G401.6 (cell line): ENCODE measurements at regions not wholly inside any gene's neighbourhood (a gene's known extent, or its start where the extent isn't known, plus 50 kb on each side); places are given as distances from the start of the nearest gene placed in this dataset.
"Not testable (repeated sequence)": the region's sequence is repeated elsewhere in the genome, so short reads cannot be mapped to it uniquely, and the experiment has no call there.

Source experiments
- FAIRE-seq: peaks from 2 replicates; lab custom pipeline; 2012; peaks lifted over from hg19 to GRCh38; lab: Jason Lieb, UNC

DNA sequence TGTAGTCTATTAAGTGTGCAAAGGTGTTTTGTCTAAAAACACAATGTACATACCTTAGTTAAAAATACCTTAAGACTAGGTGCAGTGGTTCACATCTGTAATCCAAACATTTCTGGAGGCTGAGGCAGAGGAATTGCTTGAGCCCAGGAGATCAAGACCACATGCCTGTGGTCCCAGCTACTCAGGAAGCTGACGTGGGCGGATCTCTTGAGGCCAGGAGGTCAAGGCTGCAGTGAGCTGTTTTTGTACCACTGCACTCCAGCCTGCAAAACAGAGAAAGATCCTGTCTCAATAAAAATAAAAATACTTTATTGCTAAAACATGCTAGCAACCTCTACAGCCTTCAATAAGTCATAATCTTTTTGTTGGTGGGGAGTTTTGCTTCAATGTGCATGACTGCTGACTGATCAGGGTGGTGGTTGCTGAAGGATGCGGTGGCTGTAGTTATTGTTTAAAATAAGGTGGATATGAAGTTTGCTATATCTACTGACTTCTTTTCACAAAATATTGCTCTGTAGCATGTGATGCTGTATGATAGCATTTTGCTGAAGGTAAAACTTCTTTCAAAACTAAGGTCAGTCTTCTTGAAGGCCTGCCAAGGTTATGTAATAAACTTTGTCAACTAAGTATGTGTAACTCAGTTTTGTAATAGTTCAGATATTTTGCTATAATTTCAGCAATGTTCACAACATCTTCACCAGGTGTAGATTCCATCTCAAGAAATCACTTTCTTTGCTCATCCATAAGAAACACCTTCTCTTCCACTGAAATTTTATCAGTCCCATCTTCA is 1238.0 kb upstream of the NRXN1 start:
- no peak for FAIRE-seq

DNA sequence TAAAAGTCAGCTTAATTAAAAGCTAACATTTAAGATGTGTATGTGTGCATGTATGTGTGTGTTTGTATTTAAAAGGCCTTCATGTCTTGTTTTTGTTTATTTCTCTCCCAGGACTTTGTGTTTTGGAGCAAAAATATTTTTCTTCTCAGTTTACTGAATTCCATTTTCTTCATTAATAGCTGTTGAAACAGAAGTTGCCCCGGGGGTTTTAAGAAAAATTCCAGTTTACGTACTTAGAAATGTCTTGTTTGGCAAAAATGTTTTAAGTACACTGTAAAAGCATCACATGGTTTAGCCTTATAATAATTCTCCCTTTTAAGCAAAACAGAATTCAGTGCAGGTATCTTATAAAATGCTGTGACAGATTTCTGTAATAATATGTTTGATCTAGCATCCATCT is 1233.0 kb upstream of the NRXN1 start:
- FAIRE-seq: no peak

DNA sequence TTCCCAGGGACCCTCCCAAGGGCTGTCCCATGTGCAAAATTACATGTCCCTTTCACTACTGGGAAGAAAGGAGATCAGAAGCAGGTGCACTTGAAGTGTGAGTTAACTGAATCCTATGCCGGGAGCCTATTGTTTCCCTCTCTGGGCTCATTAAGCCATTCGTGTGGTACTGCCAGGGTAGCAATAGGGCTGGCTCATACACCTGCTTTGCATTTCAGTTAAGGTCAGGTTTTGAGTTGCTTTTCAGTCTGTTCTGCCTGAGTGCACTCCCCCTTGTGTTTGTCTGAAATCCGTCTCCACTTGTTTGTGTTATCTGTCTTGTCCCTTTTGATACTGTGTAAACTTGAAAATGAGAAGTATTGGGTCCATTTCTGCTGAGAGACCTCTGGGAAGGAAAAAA is 1232.6 kb upstream of the NRXN1 start:
- no peak for FAIRE-seq

DNA sequence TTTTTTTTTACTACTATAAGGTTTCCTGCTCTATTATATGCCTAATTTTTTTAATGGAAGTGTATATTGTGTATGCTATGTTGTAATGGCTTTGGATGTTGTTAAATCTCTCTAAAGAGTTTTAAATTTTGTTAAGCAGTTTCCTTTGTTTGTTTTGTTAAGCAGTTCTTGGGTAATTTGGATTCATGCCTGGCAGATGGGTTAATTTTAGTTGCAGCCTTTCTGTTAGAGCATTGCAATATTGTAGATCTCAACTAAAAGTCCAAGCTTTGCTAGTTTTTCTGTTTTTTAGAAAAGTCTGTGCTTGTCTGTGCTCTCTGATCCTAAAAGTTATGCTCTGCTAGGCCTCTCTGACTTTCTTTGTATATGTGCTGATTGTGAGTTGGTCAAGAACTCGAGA is 1229.0 kb upstream of the NRXN1 start:
- FAIRE-seq: no peak

DNA sequence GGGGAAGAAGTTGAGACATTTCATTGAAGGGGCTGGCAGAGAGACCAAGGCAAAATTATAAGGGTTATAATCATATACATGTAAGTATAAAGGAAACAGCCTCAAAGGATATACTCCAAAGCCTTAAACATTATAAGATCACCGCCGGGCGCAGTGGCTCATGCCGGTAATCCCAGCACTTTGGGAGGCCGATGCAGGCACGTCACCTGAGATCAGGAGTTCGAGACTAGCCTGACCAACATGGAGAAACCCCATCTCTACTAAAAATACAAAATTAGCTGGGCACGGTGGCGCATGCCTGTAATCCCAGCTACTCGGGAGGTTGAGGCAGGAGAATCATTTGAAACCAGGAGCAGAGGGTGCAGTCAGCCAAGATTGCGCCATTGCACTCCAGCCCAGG is 1227.0 kb upstream of the NRXN1 start:
- not testable (repeated sequence) for FAIRE-seq

DNA sequence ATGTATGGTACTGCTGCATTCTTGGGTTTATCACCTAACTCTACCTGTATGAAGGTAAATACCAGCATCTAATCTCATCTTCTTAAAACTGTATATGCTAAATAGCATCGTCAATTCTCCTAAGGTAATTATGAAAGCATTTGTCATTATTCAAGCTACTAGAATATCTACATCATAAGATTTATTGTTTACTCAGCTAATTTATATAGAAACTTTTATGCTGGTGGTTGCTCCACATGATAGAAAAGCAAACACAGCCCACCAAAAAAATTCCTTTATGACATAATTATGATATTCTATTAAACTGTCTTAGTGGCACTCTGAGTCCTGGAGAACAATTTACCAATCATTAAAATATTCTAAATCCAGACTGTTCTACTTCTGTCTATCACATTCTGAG is 1226.1 kb upstream of the NRXN1 start:
- no peak for FAIRE-seq

DNA sequence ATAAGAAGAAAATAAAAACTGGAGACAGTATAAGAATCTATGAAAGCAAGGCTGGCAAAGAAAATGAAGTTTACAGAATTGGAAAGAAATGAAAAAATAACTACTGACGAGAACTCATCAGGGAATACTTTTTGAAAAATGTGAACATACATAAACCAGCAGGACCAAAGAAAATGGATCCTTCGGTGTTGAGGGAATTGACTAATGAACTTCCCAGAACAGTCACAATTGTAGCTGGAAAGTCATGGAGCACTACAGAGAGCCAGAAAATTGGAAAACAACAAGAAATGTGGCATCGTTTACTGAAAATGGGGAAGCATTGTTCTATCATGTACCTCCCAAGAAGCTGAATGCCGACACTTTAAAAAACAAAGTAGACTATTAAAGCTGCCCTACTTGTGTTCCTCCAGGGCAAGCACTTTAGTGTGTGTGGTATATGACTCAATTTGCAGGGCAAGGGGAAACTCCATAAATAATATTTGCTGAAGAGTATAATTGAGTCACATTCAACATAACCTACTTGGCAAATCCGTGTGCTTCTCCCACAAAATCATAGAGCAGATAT is 1221.6 kb upstream of the NRXN1 start:
- no peak for FAIRE-seq

DNA sequence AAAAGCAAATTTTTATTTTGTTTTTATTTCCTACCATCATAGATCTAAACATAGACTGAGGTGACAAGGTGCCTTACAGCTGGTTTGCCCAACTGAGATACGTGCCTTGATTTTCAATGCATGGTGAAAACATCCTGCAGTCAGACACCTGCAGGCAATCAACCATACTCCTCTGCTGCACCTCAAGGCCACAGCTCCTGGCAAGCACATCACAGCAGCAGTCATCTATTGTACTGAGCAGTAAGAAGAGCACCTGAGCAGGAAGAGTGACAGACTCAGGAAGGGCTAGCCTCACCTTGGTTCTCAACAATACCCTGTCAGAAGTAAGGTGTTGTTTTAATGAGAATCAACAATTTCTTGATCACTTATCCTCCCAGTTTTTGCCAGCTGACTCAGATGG is 1206.8 kb upstream of the NRXN1 start:
- no peak for FAIRE-seq

DNA sequence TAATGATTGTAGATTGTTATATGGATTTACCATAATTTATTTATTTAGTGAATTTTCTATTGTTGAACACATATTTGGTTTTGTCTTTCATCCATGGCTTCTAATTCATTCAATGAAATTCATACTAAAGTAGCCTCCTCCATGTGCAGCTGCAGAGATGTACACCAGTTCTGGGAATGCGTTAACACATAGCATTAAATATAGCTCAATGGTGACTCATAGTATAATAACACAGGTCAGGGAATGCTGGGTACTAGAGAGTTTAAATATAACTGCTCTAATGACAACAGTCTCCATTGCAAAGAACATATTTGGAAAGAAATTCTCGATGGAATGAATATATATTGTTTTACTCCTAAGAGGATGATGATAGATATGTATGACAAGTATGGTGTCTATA is 1190.2 kb upstream of the NRXN1 start:
- FAIRE-seq: no peak

DNA sequence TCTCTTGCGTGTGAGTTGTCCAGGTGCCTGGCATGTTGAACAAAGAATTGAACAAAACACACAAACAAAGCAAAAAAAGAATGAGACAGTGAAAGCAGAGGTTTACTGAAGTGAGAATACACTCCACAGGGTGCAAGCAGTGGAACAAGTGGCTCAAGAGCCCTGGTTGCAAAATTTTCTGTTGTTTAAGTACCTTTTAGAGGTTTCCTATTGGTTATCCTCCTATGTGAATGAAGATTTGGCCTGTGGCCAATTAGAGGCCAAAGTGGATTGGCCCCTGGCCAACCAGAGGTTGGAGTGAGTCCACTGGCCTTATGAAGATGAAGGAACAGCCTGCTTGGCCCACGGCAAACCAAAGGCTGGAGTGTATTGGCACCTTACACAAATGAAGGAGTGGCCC is 1188.5 kb upstream of the NRXN1 start:
- no peak for FAIRE-seq

DNA sequence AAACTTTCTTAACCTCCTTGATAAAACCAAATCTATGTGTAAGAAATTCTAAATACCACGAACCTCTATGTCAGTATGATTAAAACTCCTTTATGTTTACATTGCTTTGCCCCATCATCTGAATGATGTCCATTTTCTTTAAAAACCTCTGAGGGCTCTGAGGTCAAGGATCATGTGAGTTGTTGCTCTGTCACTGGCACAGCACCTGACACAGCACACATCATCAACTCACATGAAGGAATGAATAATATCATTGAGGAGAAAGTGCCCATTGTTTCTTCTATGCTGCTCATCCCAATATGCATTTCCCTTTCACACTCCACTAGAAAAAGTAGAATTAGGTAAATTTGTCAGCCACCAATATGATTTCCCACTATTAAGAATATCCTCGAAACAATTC is 1178.7 kb upstream of the NRXN1 start:
- no peak for FAIRE-seq

DNA sequence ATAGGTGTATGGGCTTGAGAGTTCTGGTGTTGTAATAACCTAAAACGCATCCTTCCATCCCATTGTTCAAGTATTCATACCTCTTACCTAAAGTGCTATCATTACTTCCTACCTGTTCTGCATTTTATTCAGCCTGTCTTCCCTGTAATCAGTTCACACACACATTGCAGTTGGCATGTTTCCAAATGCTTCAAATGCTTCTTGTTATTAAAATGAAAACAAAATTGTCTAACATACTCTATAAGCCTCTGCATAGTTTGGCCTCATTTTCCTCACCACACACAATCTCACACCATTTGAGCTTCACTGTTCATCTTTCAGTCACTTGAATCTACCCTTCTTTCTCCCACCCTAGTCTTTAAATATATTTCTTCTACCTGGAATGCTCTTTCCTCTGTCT is 1178.2 kb upstream of the NRXN1 start:
- FAIRE-seq: no peak

DNA sequence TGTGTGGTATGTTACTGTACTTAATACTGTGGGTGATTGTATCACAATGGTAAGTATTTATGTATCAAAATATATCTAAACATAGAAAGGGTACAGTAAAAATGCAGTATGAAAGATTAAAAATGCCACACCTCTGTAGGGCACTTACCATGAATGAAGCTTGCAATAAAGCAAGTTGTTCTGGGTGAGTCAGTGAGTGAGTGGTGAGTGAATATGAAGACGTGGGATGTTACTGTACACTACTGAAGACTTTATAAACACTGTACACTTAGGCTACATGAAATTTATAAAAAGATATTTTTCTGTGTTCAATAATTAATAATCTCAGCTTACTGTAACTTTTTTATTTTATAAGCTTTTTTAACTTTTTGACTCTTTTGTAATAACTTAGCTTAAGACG is 1162.4 kb upstream of the NRXN1 start:
- FAIRE-seq: no peak

DNA sequence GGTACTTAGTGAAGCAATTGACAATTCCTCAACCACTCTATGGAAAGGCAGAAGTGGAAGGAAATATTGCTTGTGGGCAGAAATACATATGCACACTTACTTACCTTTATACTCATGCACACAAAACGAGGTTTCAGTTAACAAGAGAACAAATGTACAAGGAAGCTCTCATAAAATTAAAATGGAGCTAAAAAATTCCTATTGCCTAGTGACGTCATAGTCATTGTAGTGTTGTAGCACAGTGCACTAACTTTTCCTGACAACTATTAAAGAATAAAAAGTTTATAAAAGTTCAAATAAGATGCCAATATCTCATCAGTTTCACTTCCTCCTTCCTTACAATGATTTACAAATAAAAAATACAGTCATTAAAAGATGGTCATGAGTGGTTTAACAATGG is 1161.9 kb upstream of the NRXN1 start:
- FAIRE-seq: no peak

DNA sequence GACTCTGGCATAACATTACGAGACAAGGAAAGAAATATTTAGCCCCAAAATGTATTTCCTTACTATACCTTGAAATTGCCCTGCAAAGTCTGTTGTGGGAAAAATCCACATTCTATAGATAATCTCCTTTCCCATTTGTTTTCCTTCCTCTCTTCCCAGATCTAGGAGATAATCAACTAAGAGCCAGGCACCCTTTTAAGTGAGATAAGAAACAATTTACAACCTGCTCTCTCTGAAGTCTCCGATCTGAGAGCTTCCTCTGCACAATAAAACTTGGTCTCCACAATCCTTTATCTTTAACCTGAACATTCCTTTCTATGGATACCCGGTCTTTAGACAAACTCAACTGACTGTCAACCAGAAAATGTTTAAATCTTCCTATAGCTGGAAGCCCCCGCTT is 1160.7 kb upstream of the NRXN1 start:
- no peak for FAIRE-seq

DNA sequence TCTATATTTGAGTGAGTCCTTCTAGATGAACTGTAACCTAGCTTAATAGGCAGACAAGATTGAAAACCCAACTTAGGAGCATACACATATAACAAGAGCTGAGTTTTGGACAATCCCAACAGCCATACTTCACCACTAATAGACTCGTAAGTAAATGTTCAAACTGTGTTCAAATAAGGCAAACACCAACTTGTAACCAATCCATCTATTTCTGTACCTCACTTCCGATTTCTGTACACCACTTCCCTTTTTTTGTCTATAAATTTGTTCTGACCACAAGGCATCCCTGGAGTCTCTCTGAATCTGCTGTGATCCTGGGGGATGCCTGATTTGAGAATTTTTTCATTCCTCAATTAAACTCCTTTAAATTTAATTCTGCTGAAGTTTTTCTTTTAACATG is 1149.1 kb upstream of the NRXN1 start:
- FAIRE-seq: no peak

DNA sequence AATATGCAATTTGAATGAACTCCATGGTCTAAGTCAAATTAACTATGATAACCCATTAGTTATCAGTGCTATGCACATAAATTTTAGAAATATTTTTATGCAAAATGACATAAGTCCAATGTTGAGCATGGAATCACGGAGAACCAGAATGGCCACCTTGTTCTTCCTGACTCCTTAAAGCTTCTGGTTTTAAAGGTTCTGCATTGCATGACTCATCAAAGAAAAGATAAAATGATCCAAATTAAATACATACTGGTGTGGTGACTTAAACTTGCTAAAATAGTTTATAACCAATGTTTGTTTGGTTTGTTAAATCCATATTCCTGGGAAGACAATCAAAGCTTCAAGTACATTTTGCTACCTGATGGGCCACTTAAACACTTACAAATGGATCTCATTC is 1146.9 kb upstream of the NRXN1 start:
- FAIRE-seq: no peak

DNA sequence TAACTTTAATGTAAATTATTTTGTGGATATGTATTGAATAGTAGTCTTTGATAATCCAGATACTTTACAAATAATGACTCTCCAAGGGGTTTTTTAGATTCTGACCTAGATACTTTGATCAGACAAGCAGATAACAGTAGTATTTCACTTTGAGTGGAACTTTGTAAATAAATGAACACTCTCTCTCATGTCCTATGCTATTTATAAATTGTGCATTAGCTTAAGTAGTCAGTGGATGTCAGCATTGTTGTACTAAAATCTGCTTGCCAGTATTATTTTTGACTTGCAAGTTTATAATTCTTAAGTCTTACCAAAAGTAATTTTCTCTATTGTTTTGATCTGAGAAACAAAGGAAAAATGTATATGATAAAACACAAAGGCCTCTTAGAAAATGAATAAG is 1113.1 kb upstream of the NRXN1 start:
- no peak for FAIRE-seq

DNA sequence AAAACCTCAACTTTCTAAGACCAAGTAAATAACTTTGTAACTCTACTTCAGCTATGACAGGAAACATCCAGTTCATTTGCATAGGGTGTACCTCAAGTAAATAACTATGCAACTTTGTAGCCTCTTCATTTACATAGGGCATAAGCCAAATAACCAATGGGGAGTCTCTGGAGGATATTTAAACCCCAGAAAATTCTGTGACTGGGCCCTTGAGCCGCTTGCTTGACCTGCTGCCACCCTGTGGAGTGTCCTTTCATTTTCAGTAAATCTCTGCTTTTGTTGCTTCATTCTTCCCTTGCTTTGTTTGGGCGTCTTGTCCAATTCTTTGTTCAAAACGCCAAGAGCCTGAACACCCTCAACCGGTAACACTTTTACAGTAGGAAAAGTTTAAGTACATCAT is 1112.7 kb upstream of the NRXN1 start:
- FAIRE-seq: no peak

DNA sequence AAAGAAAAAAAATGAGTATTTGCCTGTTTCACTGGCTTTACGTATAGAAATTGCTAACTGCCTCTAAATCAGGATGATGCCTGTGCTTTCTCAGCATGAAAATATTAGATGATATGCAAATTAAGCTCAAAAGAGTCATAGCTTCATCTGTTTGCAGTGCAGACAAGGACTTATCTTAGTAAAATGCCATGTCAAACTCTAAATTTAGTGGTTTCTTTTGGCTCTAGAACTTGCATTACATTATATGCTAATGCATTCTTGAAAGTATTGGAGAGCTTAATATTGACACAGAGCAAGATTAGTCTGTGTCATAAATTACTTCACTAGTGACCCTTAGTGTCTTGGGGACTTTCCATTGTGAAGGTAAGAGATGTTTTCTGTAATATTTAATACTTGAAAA is 1109.1 kb upstream of the NRXN1 start:
- no peak for FAIRE-seq

DNA sequence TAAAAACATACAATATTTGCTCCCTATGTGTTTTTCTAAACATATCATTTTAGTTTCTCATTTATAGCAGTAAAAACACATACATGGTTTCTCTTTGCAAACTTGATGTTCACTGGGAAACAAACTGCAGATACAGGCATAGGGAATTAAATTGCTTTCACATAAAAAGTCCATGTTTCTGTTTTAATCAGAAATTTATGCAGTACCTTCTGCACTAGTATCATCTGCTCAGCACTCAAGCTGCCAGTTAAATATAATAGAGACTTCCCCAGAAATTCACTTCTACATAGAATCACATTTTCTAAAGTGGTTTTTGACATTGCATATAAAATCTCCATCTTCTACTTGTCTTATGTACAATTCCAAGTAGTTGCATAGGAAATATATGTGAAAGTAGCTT is 1107.3 kb upstream of the NRXN1 start:
- FAIRE-seq: no peak

DNA sequence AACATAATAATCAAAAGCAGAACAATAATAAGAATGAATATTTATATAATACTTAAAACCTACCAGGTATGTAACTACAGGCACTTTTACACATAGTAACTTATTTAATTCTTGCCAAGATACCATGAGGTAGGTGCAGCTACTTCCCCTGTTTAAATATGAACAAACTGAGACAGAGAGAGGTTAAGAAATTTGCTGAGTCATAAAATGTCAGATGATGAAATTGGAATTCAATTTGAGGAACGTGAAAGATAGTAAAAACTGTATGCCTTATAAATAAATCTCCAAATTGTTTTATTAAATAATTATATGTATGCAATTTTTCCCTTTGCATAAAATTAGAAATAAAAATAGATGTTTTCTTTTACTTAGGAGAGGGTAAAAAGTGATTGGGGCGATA is 1103.3 kb upstream of the NRXN1 start:
- no peak for FAIRE-seq

DNA sequence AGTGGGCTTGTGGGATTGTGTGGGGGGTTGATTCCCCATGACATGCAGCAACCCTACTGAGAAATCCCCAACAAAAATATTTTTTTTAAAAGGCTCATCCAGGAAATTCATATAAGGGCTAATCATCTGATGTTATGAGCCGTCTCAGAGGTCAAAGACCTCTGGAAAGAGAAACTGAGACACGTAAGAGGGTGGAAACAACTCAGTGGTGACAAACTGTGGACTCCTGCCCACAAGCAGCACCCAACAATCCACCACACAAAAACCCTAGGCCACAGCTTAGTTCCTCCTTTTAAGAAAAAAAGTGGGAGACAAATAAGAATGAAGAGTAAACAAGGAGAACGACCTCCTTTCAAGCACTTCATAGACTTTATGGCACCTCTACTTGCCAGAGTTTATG is 1096.1 kb upstream of the NRXN1 start:
- no peak for FAIRE-seq

DNA sequence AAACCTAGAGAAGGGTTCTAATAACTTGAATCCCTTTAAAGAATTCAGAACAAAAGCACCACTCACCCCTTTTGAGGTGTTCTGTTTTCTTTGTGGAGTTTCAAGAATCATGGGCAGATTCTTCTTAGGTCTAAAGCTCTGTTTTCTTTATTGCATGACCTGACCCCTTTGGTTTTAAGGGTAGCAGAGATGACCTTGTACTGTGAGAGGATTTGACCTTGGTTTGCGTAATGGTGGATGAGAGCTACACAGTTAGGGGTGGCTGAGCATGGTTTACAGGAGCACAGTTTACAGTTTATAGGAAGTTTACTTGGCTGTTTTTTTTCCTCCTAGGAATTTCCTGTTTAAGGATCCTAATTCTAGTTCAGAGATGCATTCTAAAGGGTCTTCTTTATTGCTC is 1095.6 kb upstream of the NRXN1 start:
- FAIRE-seq: no peak

DNA sequence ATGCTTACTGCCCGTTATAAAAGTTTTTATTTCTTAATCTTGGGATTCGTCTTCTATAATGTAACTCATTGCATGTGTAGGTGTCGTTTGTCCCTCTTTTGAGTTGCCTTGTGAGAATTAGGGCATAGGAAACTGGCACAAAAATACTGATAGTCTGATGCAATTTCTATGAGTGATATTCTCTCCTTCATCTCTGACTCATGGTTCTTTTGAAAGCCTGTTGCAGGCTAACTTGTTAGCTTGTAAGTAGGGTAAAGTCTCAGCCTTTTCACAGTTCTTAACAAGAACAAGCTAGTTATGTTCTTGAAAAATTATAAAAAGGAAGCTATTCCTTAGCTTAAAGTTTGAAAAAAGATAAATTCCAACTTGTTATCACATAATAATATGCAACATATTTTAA is 1085.4 kb upstream of the NRXN1 start:
- no peak for FAIRE-seq
